Keratinocyte (primary cell): ENCODE measurements at regions not wholly inside any gene's neighbourhood (a gene's known extent, or its start where the extent isn't known, plus 50 kb on each side); places are given as distances from the start of the nearest gene placed in this dataset.
"Not testable (repeated sequence)": the region's sequence is repeated elsewhere in the genome, so short reads cannot be mapped to it uniquely, and the experiment has no call there.

Experiments used
- DNase-seq: peaks from one replicate; pipeline ENCODE4 v3.0.0-alpha.2; 2011; ENCODE audit warnings: low read depth, missing footprints, low spot score
- FAIRE-seq: peaks from 2 replicates; lab custom pipeline; 2011; peaks lifted over from hg19 to GRCh38; lab: Jason Lieb, UNC
- H2AFZ ChIP-seq: 2 replicates; pipeline ENCODE4 v1.6.0; 2012; ENCODE audit warnings: low read length, control low read depth, inconsistent platforms; ENCODE audit not compliant: control insufficient read depth
- H3K27ac ChIP-seq: 2 replicates; pipeline ENCODE4 v1.5.1; 2011; ENCODE audit warnings: low read length; ENCODE audit not compliant: control insufficient read depth, insufficient read depth
- H3K27me3 ChIP-seq: 3 replicates; pipeline ENCODE4 v1.6.0; 2011; ENCODE audit warnings: low read length; ENCODE audit not compliant: control insufficient read depth, insufficient read depth; ENCODE audit errors: extremely low read depth
- H3K36me3 ChIP-seq, 2 experiments: 2 replicates in 1 of 2; 3 replicates in 1 of 2; pipeline ENCODE4 v1.5.1; 2011; ENCODE audit warnings: low read length in 2 of 2, mild to moderate bottlenecking in 1 of 2; ENCODE audit not compliant: control insufficient read depth in 2 of 2, insufficient read depth in 2 of 2; ENCODE audit errors: extremely low read depth in 1 of 2
- H3K4me1 ChIP-seq: 3 replicates; pipeline ENCODE4 v1.5.1; 2011; ENCODE audit warnings: low read length; ENCODE audit not compliant: control insufficient read depth, insufficient read depth; ENCODE audit errors: extremely low read depth
- H3K4me2 ChIP-seq: 3 replicates; pipeline ENCODE4 v1.6.0; 2011; ENCODE audit warnings: low read depth, low read length; ENCODE audit not compliant: control insufficient read depth, insufficient read depth; ENCODE audit errors: extremely low read depth
- H3K4me3 ChIP-seq, 3 experiments: fragments of 200-600 bp in 1 of 3; sonication (generic) in 1 of 3; 2 replicates in 2 of 3; 3 replicates in 1 of 3; pipeline ENCODE4 v1.5.1; 2011 to 2016; ENCODE audit warnings: low read length in 3 of 3, mild to moderate bottlenecking in 3 of 3, control low read depth in 2 of 3, inconsistent platforms in 1 of 3, low read depth in 1 of 3, mixed read lengths in 1 of 3, mixed run types in 1 of 3, moderate library complexity in 1 of 3; ENCODE audit not compliant: control insufficient read depth in 2 of 3, insufficient read depth in 2 of 3; ENCODE audit errors: extremely low read depth in 1 of 3
- H3K79me2 ChIP-seq: 2 replicates; pipeline ENCODE4 v1.6.0; 2012; ENCODE audit warnings: low read length; ENCODE audit not compliant: control insufficient read depth, insufficient read depth
- H3K9ac ChIP-seq: 3 replicates; pipeline ENCODE4 v1.6.0; 2011; ENCODE audit warnings: low read length; ENCODE audit not compliant: control insufficient read depth, insufficient read depth; ENCODE audit errors: extremely low read depth
- H3K9me1 ChIP-seq: 3 replicates; pipeline ENCODE4 v1.6.0; 2011; ENCODE audit warnings: low read length; ENCODE audit not compliant: control insufficient read depth, insufficient read depth; ENCODE audit errors: extremely low read depth
- H3K9me3 ChIP-seq: 2 replicates; pipeline ENCODE4 v1.5.1; 2012; ENCODE audit warnings: low read depth, low read length; ENCODE audit not compliant: control insufficient read depth
- H4K20me1 ChIP-seq: 3 replicates; pipeline ENCODE4 v1.6.0; 2011; ENCODE audit warnings: low read length; ENCODE audit not compliant: control insufficient read depth, insufficient read depth; ENCODE audit errors: extremely low read depth
- EZH2 ChIP-seq: IDR thresholded peaks from one replicate; pipeline ENCODE4 v1.6.1; 2012; ENCODE audit warnings: inconsistent platforms, mild to moderate bottlenecking, low read length, moderate library complexity
- dilution Hi-C: fragments of 300-500 bp; cut with MboI; formaldehyde crosslinking; loops from one replicate; pipeline ENCODE4 v1.7.0; 2020; ENCODE audit warnings: low sequenced_read_pairs; ENCODE audit not compliant: extremely low pct_ligation_motif_present
- TF ChIP-seq, protein P1 (sequence below), 3 experiments: IDR thresholded peaks in 1 of 3; conservative IDR thresholded peaks in 1 of 3; optimal IDR thresholded peaks in 1 of 3; 2 replicates in 2 of 3; 3 replicates in 1 of 3; pipeline versions ENCODE3 to v1.5.1; 2011; ENCODE audit warnings: low read length in 3 of 3, mild to moderate bottlenecking in 3 of 3, moderate library complexity in 2 of 3, control low read depth in 1 of 3, inconsistent platforms in 1 of 3; ENCODE audit not compliant: insufficient read depth in 2 of 3; ENCODE audit errors: extremely low read depth in 1 of 3

DNA sequence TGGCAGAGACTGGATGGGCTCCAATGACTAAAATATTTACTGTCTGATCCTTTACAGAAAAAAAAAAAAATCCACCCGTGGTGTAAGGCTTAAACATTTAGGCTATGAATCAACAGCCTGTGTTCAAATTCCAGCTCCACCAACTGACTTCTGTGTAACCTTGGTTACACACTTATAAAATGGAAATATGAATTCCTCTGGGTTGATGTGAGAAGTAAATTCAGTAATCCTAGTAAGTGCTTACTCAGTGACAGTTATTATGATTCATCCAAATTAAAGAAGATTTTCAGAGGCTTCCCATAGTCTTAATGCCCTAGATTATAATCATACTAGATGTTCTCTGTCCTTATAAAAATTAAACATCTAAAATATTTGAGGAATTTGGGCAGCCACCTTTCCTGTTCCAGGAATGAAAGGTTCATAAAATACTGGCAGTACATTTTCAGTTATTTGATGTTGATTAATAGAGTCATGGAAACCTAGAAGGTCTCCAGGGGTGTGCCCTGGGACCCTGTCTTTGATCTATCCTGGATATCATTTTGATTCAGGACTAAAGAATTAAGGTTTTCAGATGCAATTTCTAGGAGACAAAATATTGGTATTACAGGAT is 180.3 kb upstream of the ZNF217 start:
- no peak for TF ChIP-seq EZH2
- TF ChIP-seq, protein P1, sequence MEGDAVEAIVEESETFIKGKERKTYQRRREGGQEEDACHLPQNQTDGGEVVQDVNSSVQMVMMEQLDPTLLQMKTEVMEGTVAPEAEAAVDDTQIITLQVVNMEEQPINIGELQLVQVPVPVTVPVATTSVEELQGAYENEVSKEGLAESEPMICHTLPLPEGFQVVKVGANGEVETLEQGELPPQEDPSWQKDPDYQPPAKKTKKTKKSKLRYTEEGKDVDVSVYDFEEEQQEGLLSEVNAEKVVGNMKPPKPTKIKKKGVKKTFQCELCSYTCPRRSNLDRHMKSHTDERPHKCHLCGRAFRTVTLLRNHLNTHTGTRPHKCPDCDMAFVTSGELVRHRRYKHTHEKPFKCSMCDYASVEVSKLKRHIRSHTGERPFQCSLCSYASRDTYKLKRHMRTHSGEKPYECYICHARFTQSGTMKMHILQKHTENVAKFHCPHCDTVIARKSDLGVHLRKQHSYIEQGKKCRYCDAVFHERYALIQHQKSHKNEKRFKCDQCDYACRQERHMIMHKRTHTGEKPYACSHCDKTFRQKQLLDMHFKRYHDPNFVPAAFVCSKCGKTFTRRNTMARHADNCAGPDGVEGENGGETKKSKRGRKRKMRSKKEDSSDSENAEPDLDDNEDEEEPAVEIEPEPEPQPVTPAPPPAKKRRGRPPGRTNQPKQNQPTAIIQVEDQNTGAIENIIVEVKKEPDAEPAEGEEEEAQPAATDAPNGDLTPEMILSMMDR (optimal IDR thresholded peaks at IDR 0.05 in 1 of 3, IDR thresholded peaks at IDR 0.05 in 1 of 3, conservative IDR thresholded peaks at IDR 0.05 in 1 of 3; ENCODE audit: extremely low read depth in 1 of 3, insufficient read depth in 2 of 3, low read length in 3 of 3) = no peak
- H4K20me1 ChIP-seq = no peaks in the 10 kb centered on the region
- H3K4me1 ChIP-seq = peaks cover 30% of the 10 kb centered on the region
- H3K36me3 ChIP-seq = no peaks in the 10 kb centered on the region
- dilution Hi-C loops = no loop called here
- H3K27me3 ChIP-seq = no peaks in the 10 kb centered on the region
- peak overlapping the region; percentile 56 for H2AFZ ChIP-seq
- peak overlapping the region; percentile 100 for H3K27ac ChIP-seq
- H3K4me3 ChIP-seq = peak overlapping the region in 1 of 3 experiments; percentile 40
- DNase-seq (peak; percentile 74), FAIRE-seq (peak; percentile 17)
- H3K4me2 ChIP-seq = peak overlapping the region; percentile 82
- H3K9me1 ChIP-seq = no peaks in the 10 kb centered on the region
- H3K9ac ChIP-seq = peak overlapping the region; percentile 78
- no peaks in the 10 kb centered on the region for H3K79me2 ChIP-seq
- H3K9me3 ChIP-seq = no peaks in the 10 kb centered on the region

DNA sequence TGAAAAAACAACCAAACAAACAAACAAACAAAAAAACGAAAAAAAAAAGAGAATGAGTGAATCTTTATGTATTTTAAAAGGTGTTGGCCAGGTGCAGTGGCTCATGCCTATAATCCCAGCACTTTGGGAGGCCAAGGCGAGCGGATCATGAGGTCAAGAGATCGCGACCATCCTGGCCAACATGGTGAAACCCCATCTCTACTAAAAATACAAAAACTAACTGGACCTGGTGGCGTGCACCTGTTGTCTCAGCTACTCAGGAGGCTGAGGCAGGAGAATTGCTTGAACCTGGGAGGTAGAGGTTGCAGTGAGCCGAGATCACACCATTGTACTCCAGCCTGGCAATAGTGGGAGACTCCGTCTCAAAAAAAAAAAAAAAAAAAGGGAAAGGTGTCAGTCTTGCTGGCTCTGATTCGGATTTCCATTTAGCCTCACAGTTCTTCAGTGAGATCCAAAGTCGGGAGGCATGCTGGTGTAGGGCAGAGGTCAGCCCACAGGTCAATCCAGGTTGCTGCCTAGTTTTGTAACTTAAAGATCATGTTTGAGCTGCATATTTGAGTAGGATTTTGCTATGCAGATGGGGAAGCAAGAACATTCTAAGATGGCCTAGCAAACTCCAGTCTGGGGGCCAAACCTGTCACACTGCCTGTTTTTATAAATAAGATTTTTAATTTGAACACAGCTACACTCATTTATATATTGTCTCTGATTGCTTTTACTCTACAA is 179.6 kb upstream of the ZNF217 start:
- peak overlapping the region; percentile 75 for H3K4me2 ChIP-seq
- H4K20me1 ChIP-seq, H3K9me3 ChIP-seq, H3K36me3 ChIP-seq, dilution Hi-C loops, FAIRE-seq, H3K27me3 ChIP-seq, H3K4me3 ChIP-seq, DNase-seq, H3K79me2 ChIP-seq, H3K9me1 ChIP-seq: not testable (repeated sequence)
- H3K4me1 ChIP-seq = peaks cover 28% of the 10 kb centered on the region
- H3K9ac ChIP-seq = peak overlapping the region; percentile 65
- H3K27ac ChIP-seq = peak overlapping the region; percentile 100
- peak overlapping the region; percentile 1 for H2AFZ ChIP-seq
